ENCODE measurements at regions not wholly inside any gene's neighbourhood (a gene's known extent, or its start where the extent isn't known, plus 50 kb on each side); places are given as distances from the start of the nearest gene placed in this dataset.

DNA sequence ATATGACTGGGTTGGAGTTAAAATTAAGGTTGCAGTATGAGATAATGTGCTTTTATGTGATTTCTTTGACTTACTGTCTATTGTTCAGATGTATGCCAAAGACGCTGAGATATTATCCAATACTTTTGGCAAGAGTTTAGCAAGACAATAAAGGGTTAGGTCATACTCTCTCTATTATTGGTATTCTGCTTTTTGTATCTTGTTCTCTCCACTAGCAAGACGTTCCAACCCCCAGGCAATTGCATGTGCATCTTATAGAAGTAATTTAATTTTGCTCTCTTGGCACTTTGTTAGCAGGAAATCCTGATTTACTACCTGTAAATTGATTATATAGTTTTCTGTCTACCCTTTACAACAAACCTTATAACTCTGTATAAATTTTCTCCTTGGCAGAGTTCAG lies 1093.6 kb downstream of the CDH9 start:
- Histone ChIP-seq H2BK20ac (ENCODE audit: low read depth, low read length) (no peak overlapping the region), H3K4me1 (ENCODE audit: control insufficient read depth, insufficient read depth, low read length) (no peaks in the 10 kb centered on the region), H4K5ac (ENCODE audit: low read depth, low read length) (no peak overlapping the region), H3K4me2 (ENCODE audit: low read depth, low read length) (no peak overlapping the region), H2BK15ac (ENCODE audit: low read depth, low read length) (no peak overlapping the region), H3K79me1 (ENCODE audit: low read depth in 1 of 2, low read length in 2 of 2) (no peaks in the 10 kb centered on the region), H3K27me3 (ENCODE audit: control insufficient read depth, insufficient read depth, low read length) (no peaks in the 10 kb centered on the region), H3K23ac (ENCODE audit: low read depth, low read length) (no peak overlapping the region), H2AK5ac (ENCODE audit: low read depth, low read length) (no peak overlapping the region), H3K9me1 (ENCODE audit: insufficient read depth, low read length) (no peaks in the 10 kb centered on the region), H2AFZ (replicated peaks; ENCODE audit: low read length, poor library complexity) (no peak overlapping the region), H3K18ac (ENCODE audit: low read depth, low read length) (no peak overlapping the region), H2BK5ac (ENCODE audit: low read depth, low read length, poor library complexity, severe bottlenecking) (no peak overlapping the region), H4K91ac (ENCODE audit: insufficient read depth, low read depth, low read length) (no peak overlapping the region), H2AK9ac (replicated peaks; ENCODE audit: low read depth, low read length, poor library complexity) (no peak overlapping the region), H3K4me3 (ENCODE audit: insufficient read depth, low read depth, low read length) (no peak overlapping the region), H3K4ac (ENCODE audit: low read depth, low read length) (no peak overlapping the region), H2BK120ac (ENCODE audit: low read depth, low read length) (no peak overlapping the region), H3K36me3 (ENCODE audit: control insufficient read depth, insufficient read depth, low read length) (no peaks in the 10 kb centered on the region), H3K14ac (replicated peaks; ENCODE audit: low read depth, low read length) (no peak overlapping the region), H4K20me1 (ENCODE audit: insufficient read depth, low read length) (no peaks in the 10 kb centered on the region), H3K9me3 (ENCODE audit: control insufficient read depth, insufficient read depth, low read length) (peaks cover 4% of the 10 kb centered on the region), H3K56ac (ENCODE audit: extremely low read depth, insufficient read depth, low read length) (no peak overlapping the region), H4K8ac (ENCODE audit: low read depth in 2 of 2, low read length in 2 of 2) (no peak overlapping the region), H3K27ac (ENCODE audit: insufficient read depth, low read length) (no peak overlapping the region), H3K9ac (ENCODE audit: low read depth, low read length) (no peak overlapping the region)
- ChIA-PET POLR2A (ENCODE audit: unreplicated experiment) (no interaction called here), CTCF (interaction anchor here (0.6 kb wide), 1 partner anchor 239 kb away, joined by 8 read pairs; no protein-coding TSS in a partner anchor)
- dilution Hi-C loops (cut with HindIII; ENCODE audit: low sequenced_read_pairs, unreplicated experiment) = no loop called here
- ATAC-seq (ENCODE audit: low read depth) (no peak), DNase-seq (no peak)
- no peak for TF ChIP-seq RFX5 (IDR thresholded peaks at IDR 0.05; ENCODE audit: low read depth, low read length)
- TF ChIP-seq, protein P1, sequence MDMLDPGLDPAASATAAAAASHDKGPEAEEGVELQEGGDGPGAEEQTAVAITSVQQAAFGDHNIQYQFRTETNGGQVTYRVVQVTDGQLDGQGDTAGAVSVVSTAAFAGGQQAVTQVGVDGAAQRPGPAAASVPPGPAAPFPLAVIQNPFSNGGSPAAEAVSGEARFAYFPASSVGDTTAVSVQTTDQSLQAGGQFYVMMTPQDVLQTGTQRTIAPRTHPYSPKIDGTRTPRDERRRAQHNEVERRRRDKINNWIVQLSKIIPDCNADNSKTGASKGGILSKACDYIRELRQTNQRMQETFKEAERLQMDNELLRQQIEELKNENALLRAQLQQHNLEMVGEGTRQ (IDR thresholded peaks at IDR 0.05; ENCODE audit: low read depth, low read length) = no peak
- no peak for TF ChIP-seq CEBPB (IDR thresholded peaks at IDR 0.05; ENCODE audit: low read depth, low read length)
- no peak for TF ChIP-seq SMC3 (IDR thresholded peaks at IDR 0.05; ENCODE audit: low read depth, low read length)
- no peak for TF ChIP-seq CHD1 (IDR thresholded peaks at IDR 0.05; ENCODE audit: low read depth, low read length)
- no peak for TF ChIP-seq POLR2A (IDR thresholded peaks at IDR 0.05; ENCODE audit: low read depth, low read length)
- no TSS peak for BruUV-seq (replicated peaks)
- intact Hi-C loops (cut with micrococcal nuclease) = no loop called here
- no CpG with 5 or more reads among the region's 2 CpGs for WGBS, 2 experiments (ENCODE audit: extremely low coverage in 2 of 2, insufficient read length in 1 of 2)
- in situ Hi-C loops (cut with MboI; ENCODE audit: low sequenced_read_pairs) = no loop called here

Measured in IMR-90 (cell line).